Thoracic aorta (tissue), 2 donors: ENCODE measurements at regions not wholly inside any gene's neighbourhood (a gene's known extent, or its start where the extent isn't known, plus 50 kb on each side); places are given as distances from the start of the nearest gene placed in this dataset.
"Not testable (repeated sequence)": the region's sequence is repeated elsewhere in the genome, so short reads cannot be mapped to it uniquely, and the experiment has no call there.

Source experiments
- ATAC-seq: fragments of 150-250 bp; one replicate; pipeline ENCODE4 v1.8.0; 2017; ENCODE audit warnings: low read depth; ENCODE audit not compliant: insufficient number of reproducible peaks, low FRiP score
- DNase-seq: peaks from one replicate; pipeline ENCODE4 v3.0.0-alpha.2; 2020; ENCODE audit warnings: low spot score
- H3K27ac ChIP-seq, 2 donors: fragments of 200-600 bp; sonication (generic); 1 replicate in 1 of 2; 2 replicates in 1 of 2; pipeline ENCODE4 v1.5.1; 2016; ENCODE audit warnings: mild to moderate bottlenecking in 2 of 2, moderate library complexity in 2 of 2
- H3K27me3 ChIP-seq: fragments of 200-600 bp; sonication (generic); replicated peaks from 2 replicates; pipeline ENCODE4 v1.6.0; 2016; ENCODE audit warnings: mild to moderate bottlenecking; ENCODE audit not compliant: insufficient read depth
- H3K36me3 ChIP-seq: fragments of 200-600 bp; sonication (generic); one replicate; pipeline ENCODE4 v1.5.1; 2016
- H3K4me1 ChIP-seq, 2 donors: fragments of 200-600 bp; sonication (generic); 1 replicate in 1 of 2; 2 replicates in 1 of 2; pipeline versions ENCODE4 v1.5.1 to v1.6.0; 2016; ENCODE audit warnings: low read depth in 2 of 2, mild to moderate bottlenecking in 1 of 2; ENCODE audit not compliant: control insufficient read depth in 1 of 2
- H3K4me3 ChIP-seq: fragments of 200-600 bp; sonication (generic); 2 replicates; pipeline ENCODE4 v1.5.1; 2016; ENCODE audit warnings: mild to moderate bottlenecking
- H3K9me3 ChIP-seq: fragments of 200-600 bp; sonication (generic); 2 replicates; pipeline ENCODE4 v1.5.1; 2016
- CTCF ChIP-seq: fragments of 200-600 bp; sonication (generic); IDR thresholded peaks from one replicate; pipeline ENCODE4 v1.5.1; 2019; ENCODE audit warnings: antibody characterized with exemption

- no peaks in the 10 kb centered on the region for H3K27me3 ChIP-seq
- no peaks in the 10 kb centered on the region for H3K36me3 ChIP-seq
- no peak overlapping the region for H3K27ac ChIP-seq
- DNase-seq: no peak
- peaks cover 5% of the 10 kb centered on the region for H3K9me3 ChIP-seq
- no peak overlapping the region for H3K4me3 ChIP-seq
- no peak for TF ChIP-seq CTCF
- H3K4me1 ChIP-seq: no peaks in the 10 kb centered on the region
- no peak for ATAC-seq
Observed at GRCh38 chr7:102047-102711, 90.2 kb upstream of the FAM20C start.

- H3K27ac ChIP-seq: no peak overlapping the region
- no peak for ATAC-seq
- no peaks in the 10 kb centered on the region for H3K36me3 ChIP-seq
- H3K4me3 ChIP-seq: no peak overlapping the region
- no peaks in the 10 kb centered on the region for H3K27me3 ChIP-seq
- peaks cover 5% of the 10 kb centered on the region for H3K9me3 ChIP-seq
- TF ChIP-seq CTCF: no peak
- H3K4me1 ChIP-seq: no peaks in the 10 kb centered on the region
- no peak for DNase-seq
Observed at GRCh38 chr7:102721-103120, 89.7 kb upstream of the FAM20C start.

GRCh38 chr7:103981-104380, 88.4 kb upstream of the FAM20C start:
- H3K4me1 ChIP-seq, H3K36me3 ChIP-seq, H3K27ac ChIP-seq, DNase-seq, H3K4me3 ChIP-seq, H3K27me3 ChIP-seq, H3K9me3 ChIP-seq, ATAC-seq: not testable (repeated sequence)

- no peak overlapping the region for H3K27ac ChIP-seq
- ATAC-seq (no peak), DNase-seq (no peak)
- no peaks in the 10 kb centered on the region for H3K27me3 ChIP-seq
- no peaks in the 10 kb centered on the region for H3K36me3 ChIP-seq
- H3K9me3 ChIP-seq: no peaks in the 10 kb centered on the region
- no peak overlapping the region for H3K4me3 ChIP-seq
- TF ChIP-seq CTCF: no peak
- no peaks in the 10 kb centered on the region for H3K4me1 ChIP-seq
Observed at GRCh38 chr7:105002-105401, 87.4 kb upstream of the FAM20C start.

GRCh38 chr7:106356-106755, 86.0 kb upstream of the FAM20C start:
- DNase-seq (no peak), ATAC-seq (no peak)
- Histone ChIP-seq H3K9me3 (no peaks in the 10 kb centered on the region), H3K27ac (no peak overlapping the region), H3K27me3 (no peaks in the 10 kb centered on the region), H3K36me3 (no peaks in the 10 kb centered on the region), H3K4me3 (no peak overlapping the region), H3K4me1 (no peaks in the 10 kb centered on the region)
- TF ChIP-seq CTCF: no peak

GRCh38 chr7:107233-107632, 85.1 kb upstream of the FAM20C start:
- no peaks in the 10 kb centered on the region for H3K4me1 ChIP-seq
- no peak overlapping the region for H3K27ac ChIP-seq
- no peaks in the 10 kb centered on the region for H3K27me3 ChIP-seq
- ATAC-seq (no peak), DNase-seq (no peak)
- H3K9me3 ChIP-seq: no peaks in the 10 kb centered on the region
- no peak overlapping the region for H3K4me3 ChIP-seq
- no peak for TF ChIP-seq CTCF
- no peaks in the 10 kb centered on the region for H3K36me3 ChIP-seq
